ENCODE measurements at regions not wholly inside any gene's neighbourhood (a gene's known extent, or its start where the extent isn't known, plus 50 kb on each side); places are given as distances from the start of the nearest gene placed in this dataset.
A peak's percentile ranks its signal among the peaks of the same experiment; 100 is the strongest.

- Histone ChIP-seq H3K27me3 (ENCODE audit: control insufficient read depth, insufficient read depth, low read length) (no peaks in the 10 kb centered on the region), H3K4me3 (ENCODE audit: low read depth, low read length) (no peak overlapping the region), H3K9me3 (ENCODE audit: control insufficient read depth in 2 of 2, low read length in 2 of 2) (no peaks in the 10 kb centered on the region), H3K27ac (ENCODE audit: insufficient read depth, low read length, poor library complexity, severe bottlenecking) (no peak overlapping the region), H3K36me3 (ENCODE audit: control insufficient read depth, insufficient read depth, low read length) (no peaks in the 10 kb centered on the region), H3K4me1 (ENCODE audit: control insufficient read depth, insufficient read depth, low read length, poor library complexity, severe bottlenecking) (no peaks in the 10 kb centered on the region)
- H3K4me1 Mint-ChIP-seq: peaks cover 0 to 7% (median 3%) of the 10 kb centered on the region in 4 donors
- ATAC-seq (ENCODE audit: low read depth in 2 of 2) (peak in 1 of 2 donors; percentile 30), DNase-seq (no peak)
- H3K36me3 Mint-ChIP-seq: peaks cover 4% of the 10 kb centered on the region
- H3K27ac Mint-ChIP-seq: peak overlapping the region in 2 of 3 donors; percentile 42 to 85
- peaks cover 21% of the 10 kb centered on the region for H3K27me3 Mint-ChIP-seq
- H3K4me3 Mint-ChIP-seq: peak overlapping the region in 2 of 4 donors; percentile 60 to 79
- H3K9me3 Mint-ChIP-seq: peaks cover 0 to 8% (median 2%) of the 10 kb centered on the region in 7 donors
These were observed 198.6 kb downstream of the HAUS1 start for GRCh38 chr18:46302528-46303485.

DNA sequence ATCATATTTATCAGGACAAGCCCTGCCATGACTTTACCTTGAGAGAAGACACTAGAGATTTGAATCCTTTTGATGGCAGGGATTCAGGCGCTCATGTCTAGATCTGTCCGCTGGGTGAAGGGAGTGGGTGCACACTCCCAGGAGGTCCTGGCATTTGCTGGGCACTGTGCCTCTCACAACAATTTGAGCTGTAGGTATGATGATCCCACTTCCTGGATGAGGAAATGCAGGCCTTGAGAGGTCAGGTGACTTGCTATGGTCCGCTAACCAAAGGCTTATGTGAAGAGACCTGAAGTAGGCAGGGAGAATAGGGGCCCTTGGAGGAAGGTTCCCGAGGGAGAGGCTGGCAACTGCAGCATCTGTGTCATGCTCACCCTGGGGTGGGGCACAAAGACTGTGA lies 206.1 kb downstream of the HAUS1 start:
- H3K27ac Mint-ChIP-seq: peak overlapping the region in 1 of 3 donors; percentile 74
- H3K9me3 Mint-ChIP-seq: peaks cover 0 to 8% (median 0%) of the 10 kb centered on the region in 7 donors
- H3K27ac ChIP-seq (ENCODE audit: insufficient read depth, low read length, poor library complexity, severe bottlenecking): no peak overlapping the region
- no peak for DNase-seq
- no peaks in the 10 kb centered on the region for H3K36me3 Mint-ChIP-seq
- no peak for ATAC-seq (ENCODE audit: low read depth in 2 of 2)
- no peak overlapping the region for H3K4me3 ChIP-seq (ENCODE audit: low read depth, low read length)
- H3K36me3 ChIP-seq (ENCODE audit: control insufficient read depth, insufficient read depth, low read length): no peaks in the 10 kb centered on the region
- H3K9me3 ChIP-seq (ENCODE audit: control insufficient read depth in 2 of 2, low read length in 2 of 2): no peaks in the 10 kb centered on the region
- H3K4me1 ChIP-seq (ENCODE audit: control insufficient read depth, insufficient read depth, low read length, poor library complexity, severe bottlenecking): no peaks in the 10 kb centered on the region
- H3K27me3 ChIP-seq (ENCODE audit: control insufficient read depth, insufficient read depth, low read length): no peaks in the 10 kb centered on the region
- H3K27me3 Mint-ChIP-seq: peaks cover 23% of the 10 kb centered on the region
- no peak overlapping the region for H3K4me3 Mint-ChIP-seq
- H3K4me1 Mint-ChIP-seq: no peaks in the 10 kb centered on the region

DNA sequence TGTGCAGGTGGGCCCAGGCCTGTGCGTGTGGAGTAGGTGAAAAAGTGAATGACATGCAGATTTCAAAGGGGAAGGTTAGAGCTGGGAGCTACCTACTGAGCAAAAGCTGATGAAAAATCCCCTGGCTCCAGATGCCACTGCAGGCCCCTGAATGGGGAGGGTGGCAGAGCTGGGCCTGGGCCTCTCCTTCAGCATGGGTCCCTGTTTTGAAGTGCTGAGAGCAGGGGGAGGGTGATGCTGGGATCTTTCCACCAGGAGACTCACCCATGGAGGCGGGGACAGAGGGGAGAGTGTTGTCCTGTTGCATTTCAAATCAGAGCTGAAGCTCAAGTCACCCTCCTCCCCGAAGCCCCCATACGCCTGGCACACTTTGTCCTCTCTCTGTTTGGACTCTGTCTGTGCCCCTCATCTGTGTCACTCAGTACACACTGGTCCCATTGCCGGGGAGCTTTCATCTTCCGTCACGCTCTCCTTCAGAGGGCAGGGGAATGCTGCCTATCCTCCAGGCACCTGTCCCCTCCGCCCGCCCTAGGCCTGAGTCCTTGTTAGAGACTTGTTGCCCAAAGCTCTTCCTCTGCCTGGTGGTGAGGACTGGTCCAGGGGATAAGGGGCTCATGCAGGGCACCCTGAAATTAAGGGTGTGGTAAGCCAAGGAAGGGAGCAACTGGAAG lies 206.6 kb downstream of the HAUS1 start:
- H3K4me3 Mint-ChIP-seq: no peak overlapping the region

GRCh38 chr18:46311491-46311890 lies 207.3 kb downstream of the HAUS1 start:
- ATAC-seq (ENCODE audit: low read depth in 2 of 2) (no peak), DNase-seq (no peak)
- Mint-ChIP-seq H3K27ac (no peak overlapping the region), H3K4me1 (no peaks in the 10 kb centered on the region), H3K27me3 (peaks cover 18% of the 10 kb centered on the region), H3K36me3 (no peaks in the 10 kb centered on the region), H3K4me3 (no peak overlapping the region), H3K9me3 (peaks cover 0 to 4% (median 0%) of the 10 kb centered on the region in 7 donors)
- Histone ChIP-seq H3K27ac (ENCODE audit: insufficient read depth, low read length, poor library complexity, severe bottlenecking) (no peak overlapping the region), H3K4me1 (ENCODE audit: control insufficient read depth, insufficient read depth, low read length, poor library complexity, severe bottlenecking) (no peaks in the 10 kb centered on the region), H3K9me3 (ENCODE audit: control insufficient read depth in 2 of 2, low read length in 2 of 2) (no peaks in the 10 kb centered on the region), H3K36me3 (ENCODE audit: control insufficient read depth, insufficient read depth, low read length) (no peaks in the 10 kb centered on the region), H3K27me3 (ENCODE audit: control insufficient read depth, insufficient read depth, low read length) (no peaks in the 10 kb centered on the region), H3K4me3 (ENCODE audit: low read depth, low read length) (no peak overlapping the region)

More for the DNA sequence above, 206.6 kb downstream of the HAUS1 start:
- Mint-ChIP-seq H3K9me3 (peaks cover 0 to 8% (median 0%) of the 10 kb centered on the region in 7 donors), H3K4me1 (no peaks in the 10 kb centered on the region), H3K27me3 (peaks cover 23% of the 10 kb centered on the region), H3K36me3 (no peaks in the 10 kb centered on the region), H3K27ac (no peak overlapping the region)
- Histone ChIP-seq H3K36me3 (ENCODE audit: control insufficient read depth, insufficient read depth, low read length) (no peaks in the 10 kb centered on the region), H3K4me1 (ENCODE audit: control insufficient read depth, insufficient read depth, low read length, poor library complexity, severe bottlenecking) (no peaks in the 10 kb centered on the region), H3K27ac (ENCODE audit: insufficient read depth, low read length, poor library complexity, severe bottlenecking) (no peak overlapping the region), H3K9me3 (ENCODE audit: control insufficient read depth in 2 of 2, low read length in 2 of 2) (no peaks in the 10 kb centered on the region), H3K4me3 (ENCODE audit: low read depth, low read length) (no peak overlapping the region), H3K27me3 (ENCODE audit: control insufficient read depth, insufficient read depth, low read length) (no peaks in the 10 kb centered on the region)
- no peak for DNase-seq
- ATAC-seq (ENCODE audit: low read depth in 2 of 2): no peak

DNA sequence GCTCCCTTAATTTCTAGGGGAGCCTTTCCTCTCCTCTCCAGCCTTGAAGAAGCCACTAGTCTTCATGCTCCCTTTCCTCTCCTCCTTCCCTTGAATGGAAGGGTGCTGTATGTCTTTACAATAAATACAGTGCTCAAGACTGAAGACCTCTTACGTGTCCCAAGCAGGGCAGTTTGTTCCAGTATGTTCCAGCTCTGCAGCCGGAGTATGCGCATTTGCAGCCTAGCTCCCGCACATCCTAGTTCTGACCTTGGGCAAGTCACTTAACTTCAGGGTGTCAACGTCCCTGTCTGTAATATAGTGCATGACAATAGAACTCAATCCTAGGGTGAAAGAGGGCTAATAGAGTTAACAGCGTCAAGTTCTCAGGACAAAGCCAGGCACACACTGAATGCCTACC lies 208.0 kb downstream of the HAUS1 start:
- H3K27ac ChIP-seq (ENCODE audit: insufficient read depth, low read length, poor library complexity, severe bottlenecking): no peak overlapping the region
- H3K27me3 ChIP-seq (ENCODE audit: control insufficient read depth, insufficient read depth, low read length): no peaks in the 10 kb centered on the region
- H3K4me3 ChIP-seq (ENCODE audit: low read depth, low read length): no peak overlapping the region
- no peak overlapping the region for H3K4me3 Mint-ChIP-seq
- no peaks in the 10 kb centered on the region for H3K4me1 Mint-ChIP-seq
- H3K9me3 Mint-ChIP-seq: peaks cover 0 to 1% (median 0%) of the 10 kb centered on the region in 7 donors
- H3K27ac Mint-ChIP-seq: no peak overlapping the region
- no peak for DNase-seq
- H3K36me3 Mint-ChIP-seq: no peaks in the 10 kb centered on the region
- H3K27me3 Mint-ChIP-seq: peaks cover 17% of the 10 kb centered on the region
- H3K9me3 ChIP-seq (ENCODE audit: control insufficient read depth in 2 of 2, low read length in 2 of 2): no peaks in the 10 kb centered on the region
- ATAC-seq (ENCODE audit: low read depth in 2 of 2): no peak
- no peaks in the 10 kb centered on the region for H3K4me1 ChIP-seq (ENCODE audit: control insufficient read depth, insufficient read depth, low read length, poor library complexity, severe bottlenecking)
- H3K36me3 ChIP-seq (ENCODE audit: control insufficient read depth, insufficient read depth, low read length): no peaks in the 10 kb centered on the region

GRCh38 chr18:46313521-46313920 lies 209.3 kb downstream of the HAUS1 start:
- H3K27ac Mint-ChIP-seq: no peak overlapping the region
- no peaks in the 10 kb centered on the region for H3K9me3 Mint-ChIP-seq
- peaks cover 8% of the 10 kb centered on the region for H3K27me3 Mint-ChIP-seq
- Histone ChIP-seq H3K36me3 (ENCODE audit: control insufficient read depth, insufficient read depth, low read length) (no peaks in the 10 kb centered on the region), H3K4me1 (ENCODE audit: control insufficient read depth, insufficient read depth, low read length, poor library complexity, severe bottlenecking) (no peaks in the 10 kb centered on the region), H3K4me3 (ENCODE audit: low read depth, low read length) (no peak overlapping the region), H3K27ac (ENCODE audit: insufficient read depth, low read length, poor library complexity, severe bottlenecking) (no peak overlapping the region), H3K9me3 (ENCODE audit: control insufficient read depth in 2 of 2, low read length in 2 of 2) (no peaks in the 10 kb centered on the region), H3K27me3 (ENCODE audit: control insufficient read depth, insufficient read depth, low read length) (no peaks in the 10 kb centered on the region)
- no peaks in the 10 kb centered on the region for H3K36me3 Mint-ChIP-seq
- no peaks in the 10 kb centered on the region for H3K4me1 Mint-ChIP-seq
- H3K4me3 Mint-ChIP-seq: no peak overlapping the region
- DNase-seq (no peak), ATAC-seq (ENCODE audit: low read depth in 2 of 2) (no peak)

- Mint-ChIP-seq H3K27me3 (peaks cover 11% of the 10 kb centered on the region), H3K4me3 (no peak overlapping the region), H3K36me3 (no peaks in the 10 kb centered on the region), H3K27ac (no peak overlapping the region), H3K4me1 (no peaks in the 10 kb centered on the region), H3K9me3 (no peaks in the 10 kb centered on the region)
- Histone ChIP-seq H3K36me3 (ENCODE audit: control insufficient read depth, insufficient read depth, low read length) (no peaks in the 10 kb centered on the region), H3K9me3 (ENCODE audit: control insufficient read depth in 2 of 2, low read length in 2 of 2) (no peaks in the 10 kb centered on the region), H3K4me1 (ENCODE audit: control insufficient read depth, insufficient read depth, low read length, poor library complexity, severe bottlenecking) (no peaks in the 10 kb centered on the region), H3K4me3 (ENCODE audit: low read depth, low read length) (no peak overlapping the region), H3K27ac (ENCODE audit: insufficient read depth, low read length, poor library complexity, severe bottlenecking) (no peak overlapping the region), H3K27me3 (ENCODE audit: control insufficient read depth, insufficient read depth, low read length) (no peaks in the 10 kb centered on the region)
- ATAC-seq (ENCODE audit: low read depth in 2 of 2): no peak
- DNase-seq: no peak
These were observed 209.8 kb downstream of the HAUS1 start for GRCh38 chr18:46314011-46314410.

Data from CD4-positive, CD25-positive, alpha-beta regulatory T cell (primary cell).